Lower leg skin (tissue), 4 donors: ENCODE measurements at regions not wholly inside any gene's neighbourhood (a gene's known extent, or its start where the extent isn't known, plus 50 kb on each side); places are given as distances from the start of the nearest gene placed in this dataset.
A peak's percentile ranks its signal among the peaks of the same experiment; 100 is the strongest.

Experiments used
- DNase-seq, 2 donors: peaks; one replicate each; pipeline ENCODE4 v3.0.0-alpha.2; 2019; ENCODE audit warnings: low spot score in 2 of 2
- H3K4me3 ChIP-seq: fragments of 200-600 bp; sonication (generic); 2 replicates; pipeline ENCODE4 v1.5.1; 2017; ENCODE audit warnings: mild to moderate bottlenecking, low read depth; ENCODE audit not compliant: poor library complexity, severe bottlenecking
- CTCF ChIP-seq, 3 donors: fragments of 450-650 bp; IDR thresholded peaks; one replicate each; pipeline ENCODE4 v1.5.1; 2016; ENCODE audit warnings: antibody characterized with exemption in 3 of 3, mild to moderate bottlenecking in 3 of 3, moderate library complexity in 2 of 3
- POLR2A ChIP-seq, 2 donors: fragments of 450-650 bp; IDR thresholded peaks; one replicate each; pipeline ENCODE4 v1.6.1; 2016 to 2017; ENCODE audit warnings: antibody characterized with exemption in 2 of 2, mild to moderate bottlenecking in 1 of 2, moderate library complexity in 1 of 2
- WGBS, 2 donors: methylation state at CpG; one replicate each; pipeline ENCODE4 v1.1.5; 2018; 5-methylcytosine and 5-hydroxymethylcytosine counted together
- intact Hi-C: fragments of 100-400 bp; cut with DNase I; formaldehyde crosslinking; loops from one replicate; pipeline ENCODE4 v1.15.0; 2023; ENCODE audit warnings: low total_unique reads

GRCh38 chr22:49134076-49134475 is 693.6 kb downstream of the BRD1 start:
- whole genome bisulfite sequencing, 2 donors = 90 to 92% methylated on average over 13 of the region's 13 CpGs
- no peak overlapping the region for H3K4me3 ChIP-seq
- no peak for TF ChIP-seq POLR2A (IDR thresholded peaks at IDR 0.05)
- no peak for TF ChIP-seq CTCF (IDR thresholded peaks at IDR 0.05)
- peak in 1 of 2 donors; percentile 63 for DNase-seq
- intact Hi-C loops = no loop called here

GRCh38 chr22:49133541-49133940 is 694.1 kb downstream of the BRD1 start:
- intact Hi-C loops = no loop called here
- 41 to 42% methylated on average over 5 of the region's 5 CpGs for WGBS, 2 donors
- DNase-seq = peak in 1 of 2 donors; percentile 49
- no peak for TF ChIP-seq POLR2A (IDR thresholded peaks at IDR 0.05)
- TF ChIP-seq CTCF (IDR thresholded peaks at IDR 0.05) = no peak
- no peak overlapping the region for H3K4me3 ChIP-seq

GRCh38 chr22:49132009-49132408 is 695.7 kb downstream of the BRD1 start:
- no peak overlapping the region for H3K4me3 ChIP-seq
- intact Hi-C loops = no loop called here
- TF ChIP-seq CTCF (IDR thresholded peaks at IDR 0.05) = no peak
- TF ChIP-seq POLR2A (IDR thresholded peaks at IDR 0.05) = no peak
- no peak for DNase-seq
- 74 to 80% methylated on average over 9 of the region's 9 CpGs for WGBS, 2 donors

DNA sequence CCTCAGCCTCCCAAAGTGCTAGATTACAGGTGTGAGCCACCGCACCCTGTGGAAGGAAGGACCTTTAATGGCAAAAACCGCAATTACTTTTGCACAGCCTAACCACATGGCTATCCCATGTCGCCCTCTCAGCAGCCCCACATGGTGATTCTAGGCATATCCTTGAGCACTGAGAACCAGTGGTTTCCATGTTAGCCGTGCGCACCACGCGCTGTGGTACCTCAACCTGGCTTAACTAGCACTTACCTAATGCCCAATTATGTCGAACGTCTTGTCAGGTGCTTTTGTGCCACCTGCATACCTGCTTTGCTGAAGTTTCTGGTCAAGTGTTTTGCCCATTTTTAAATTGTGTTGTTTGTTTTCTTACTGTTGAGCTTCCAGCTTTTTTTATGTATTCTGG is 697.9 kb downstream of the BRD1 start:
- intact Hi-C loops = no loop called here
- TF ChIP-seq CTCF (IDR thresholded peaks at IDR 0.05) = no peak
- 91 to 94% methylated on average over 9 of the region's 9 CpGs for WGBS, 2 donors
- H3K4me3 ChIP-seq = no peak overlapping the region
- peak in 1 of 2 donors; percentile 28 for DNase-seq

- TF ChIP-seq CTCF (IDR thresholded peaks at IDR 0.05) (no peak), POLR2A (IDR thresholded peaks at IDR 0.05) (no peak)
- H3K4me3 ChIP-seq = no peak overlapping the region
- DNase-seq = peak in 1 of 2 donors; percentile 7
- intact Hi-C loops = no loop called here
- 95% methylated on average over 9 of the region's 9 CpGs for WGBS, 2 donors
Measured at GRCh38 chr22:49128874-49129273, 698.8 kb downstream of the BRD1 start.

DNA sequence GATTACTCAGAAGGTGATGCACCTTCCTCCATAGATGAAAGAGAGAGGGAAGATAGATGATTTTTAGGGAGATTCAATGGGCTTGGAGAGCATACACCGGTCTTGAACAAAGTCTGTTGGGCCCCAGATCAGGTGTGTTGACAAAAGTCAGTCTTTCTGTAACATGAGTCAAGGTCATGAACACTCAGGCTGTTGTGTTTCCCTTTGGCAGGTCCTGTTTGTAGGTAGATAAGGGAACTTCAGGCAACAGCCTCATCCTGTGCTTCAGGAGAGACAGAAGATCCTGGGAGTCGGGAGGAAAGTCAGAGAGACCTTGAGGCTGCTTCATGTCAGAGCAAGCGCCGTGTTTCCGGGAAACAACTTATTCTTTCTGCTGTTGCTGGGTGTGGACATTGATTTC is 703.1 kb downstream of the BRD1 start:
- intact Hi-C loops = no loop called here
- H3K4me3 ChIP-seq = no peak overlapping the region
- WGBS, 2 donors = 56 to 68% methylated on average over 5 of the region's 5 CpGs
- no peak for TF ChIP-seq CTCF (IDR thresholded peaks at IDR 0.05)
- no peak for TF ChIP-seq POLR2A (IDR thresholded peaks at IDR 0.05)
- DNase-seq = peak in 1 of 2 donors; percentile 45
